Endothelial cell of umbilical vein (primary cell): ENCODE measurements at regions not wholly inside any gene's neighbourhood (a gene's known extent, or its start where the extent isn't known, plus 50 kb on each side); places are given as distances from the start of the nearest gene placed in this dataset.

ENCODE experiments used
- FOS ChIP-seq: IDR thresholded peaks from 2 replicates; pipeline ENCODE4 v1.6.1; 2011; ENCODE audit warnings: mild to moderate bottlenecking, low read length, moderate library complexity, borderline replicate concordance; ENCODE audit not compliant: insufficient read depth
- GATA2 ChIP-seq: IDR thresholded peaks from 2 replicates; pipeline ENCODE4 v1.7.0; 2011; ENCODE audit warnings: low read depth, mild to moderate bottlenecking, moderate library complexity, mixed read lengths, low read length; ENCODE audit not compliant: insufficient read length, insufficient read depth
- POLR2A ChIP-seq: IDR thresholded peaks from 2 replicates; pipeline ENCODE4 v1.6.1; 2012; ENCODE audit warnings: low read depth, mild to moderate bottlenecking, control low read depth, low read length
- POLR2AphosphoS5 ChIP-seq: IDR thresholded peaks from 2 replicates; pipeline ENCODE4 v1.6.1; 2012; ENCODE audit warnings: low read depth, mild to moderate bottlenecking, control low read depth, low read length, moderate library complexity; ENCODE audit not compliant: insufficient read depth
- TF ChIP-seq, protein P1 (sequence below), 2 donors: IDR thresholded peaks; 1 replicate in 1 of 2; 2 replicates in 1 of 2; pipeline ENCODE4 v1.5.1; 2011; ENCODE audit warnings: low read length in 2 of 2, mild to moderate bottlenecking in 2 of 2, moderate library complexity in 2 of 2, control low read depth in 1 of 2, inconsistent platforms in 1 of 2, low read depth in 1 of 2; ENCODE audit not compliant: insufficient read depth in 1 of 2; ENCODE audit errors: extremely low read depth in 1 of 2

DNA sequence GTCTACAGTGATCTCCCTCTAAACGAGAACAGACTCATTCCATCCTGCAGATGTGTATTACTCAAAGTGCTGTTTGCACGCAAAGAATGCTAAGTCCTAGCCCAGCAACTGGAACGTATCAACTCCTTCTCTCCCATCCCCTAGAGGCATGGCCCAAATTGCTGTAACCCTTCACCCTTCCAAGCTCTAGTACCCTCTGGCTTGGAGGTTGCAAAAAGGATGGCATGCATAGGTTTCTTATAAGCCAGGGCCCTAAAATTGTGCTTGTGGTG lies 71.5 kb upstream of the TGM3 start:
- TF ChIP-seq GATA2 (no peak), POLR2A (no peak), POLR2AphosphoS5 (no peak), FOS (no peak)
- TF ChIP-seq, protein P1, sequence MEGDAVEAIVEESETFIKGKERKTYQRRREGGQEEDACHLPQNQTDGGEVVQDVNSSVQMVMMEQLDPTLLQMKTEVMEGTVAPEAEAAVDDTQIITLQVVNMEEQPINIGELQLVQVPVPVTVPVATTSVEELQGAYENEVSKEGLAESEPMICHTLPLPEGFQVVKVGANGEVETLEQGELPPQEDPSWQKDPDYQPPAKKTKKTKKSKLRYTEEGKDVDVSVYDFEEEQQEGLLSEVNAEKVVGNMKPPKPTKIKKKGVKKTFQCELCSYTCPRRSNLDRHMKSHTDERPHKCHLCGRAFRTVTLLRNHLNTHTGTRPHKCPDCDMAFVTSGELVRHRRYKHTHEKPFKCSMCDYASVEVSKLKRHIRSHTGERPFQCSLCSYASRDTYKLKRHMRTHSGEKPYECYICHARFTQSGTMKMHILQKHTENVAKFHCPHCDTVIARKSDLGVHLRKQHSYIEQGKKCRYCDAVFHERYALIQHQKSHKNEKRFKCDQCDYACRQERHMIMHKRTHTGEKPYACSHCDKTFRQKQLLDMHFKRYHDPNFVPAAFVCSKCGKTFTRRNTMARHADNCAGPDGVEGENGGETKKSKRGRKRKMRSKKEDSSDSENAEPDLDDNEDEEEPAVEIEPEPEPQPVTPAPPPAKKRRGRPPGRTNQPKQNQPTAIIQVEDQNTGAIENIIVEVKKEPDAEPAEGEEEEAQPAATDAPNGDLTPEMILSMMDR (IDR thresholded peaks at IDR 0.05; ENCODE audit: extremely low read depth in 1 of 2, insufficient read depth in 1 of 2, low read depth in 1 of 2, low read length in 2 of 2): no peak
